Activated B cell treated with CpG ODN at 0.5 μM for 24 hours (primary cell): ENCODE measurements at regions not wholly inside any gene's neighbourhood (a gene's known extent, or its start where the extent isn't known, plus 50 kb on each side); places are given as distances from the start of the nearest gene placed in this dataset.
"Not testable (repeated sequence)": the region's sequence is repeated elsewhere in the genome, so short reads cannot be mapped to it uniquely, and the experiment has no call there.

ENCODE experiments used
- ATAC-seq: fragments of 200-7000 bp; cut with Tn5 transposase; one replicate; pipeline ENCODE4 v1.10.0; 2021; ENCODE audit warnings: low read depth, mild to moderate bottlenecking, moderate library complexity
- CTCF ChIA-PET: fragments of 350-600 bp; sonication (Branson Sonifier 250); formaldehyde crosslinking; loops from one replicate; lab custom pipeline; 2021; ENCODE audit warnings: antibody characterized with exemption; lab: Charles Lee
- POLR2A ChIA-PET: fragments of 350-600 bp; sonication (Branson Sonifier 250); formaldehyde crosslinking; loops from one replicate; lab custom pipeline; 2021; ENCODE audit warnings: antibody characterized with exemption; lab: Charles Lee
- DNase-seq: peaks from one replicate; pipeline ENCODE4 v3.0.0; 2022
- H3K27ac Mint-ChIP-seq: one replicate; pipeline ENCODE4 v1.8.0; 2020; ENCODE audit warnings: mixed read lengths
- H3K27me3 Mint-ChIP-seq: one replicate; pipeline ENCODE4 v1.8.0; 2021; ENCODE audit warnings: mixed read lengths
- H3K36me3 Mint-ChIP-seq: one replicate; pipeline ENCODE4 v1.8.0; 2021; ENCODE audit warnings: low read depth, mixed read lengths
- H3K4me1 Mint-ChIP-seq: one replicate; pipeline ENCODE4 v1.8.0; 2021; ENCODE audit warnings: mixed read lengths
- H3K4me3 Mint-ChIP-seq: one replicate; pipeline ENCODE4 v1.8.0; 2020; ENCODE audit warnings: mild to moderate bottlenecking, mixed read lengths
- H3K9me3 Mint-ChIP-seq: one replicate; pipeline ENCODE4 v1.8.0; 2020; ENCODE audit warnings: mixed read lengths
- intact Hi-C: fragments of 100-400 bp; cut with micrococcal nuclease; formaldehyde crosslinking; loops from one replicate; pipeline ENCODE4 v1.15.1; 2024

DNA sequence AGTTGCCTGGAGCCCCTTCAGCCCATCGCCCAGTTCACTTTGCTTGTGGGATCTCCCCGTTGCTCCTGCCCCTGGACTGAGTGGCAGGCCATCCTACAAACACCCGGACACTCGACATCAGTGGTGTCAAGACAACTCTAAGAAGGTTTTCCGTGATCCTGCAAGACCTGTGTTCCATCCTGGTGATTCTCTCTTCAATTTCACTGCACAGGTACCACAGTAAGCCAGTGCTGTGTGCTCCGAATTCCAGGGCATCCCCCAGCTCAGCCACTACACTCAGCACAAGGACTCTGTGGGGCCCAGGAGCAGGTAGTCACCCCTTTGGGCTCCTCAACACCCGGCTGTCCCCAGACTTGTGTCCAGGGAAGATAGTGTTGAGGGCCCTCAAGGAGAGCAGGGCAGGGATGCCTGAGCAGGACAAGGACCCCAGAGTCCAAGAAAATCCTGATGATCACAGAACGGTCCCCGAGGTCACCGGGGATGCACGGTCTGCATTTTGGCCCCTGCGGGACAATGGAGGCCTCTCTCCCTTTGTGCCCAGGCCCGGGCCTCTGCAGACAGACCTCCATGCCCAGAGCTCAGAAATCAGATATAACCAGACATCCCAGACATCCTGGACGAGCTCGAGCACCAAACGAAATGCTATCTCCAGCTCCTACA lies 146.9 kb upstream of the C1QTNF3 start:
- H3K4me3 Mint-ChIP-seq, CTCF ChIA-PET, H3K27ac Mint-ChIP-seq, ATAC-seq, H3K4me1 Mint-ChIP-seq, POLR2A ChIA-PET, H3K9me3 Mint-ChIP-seq, intact Hi-C loops, H3K27me3 Mint-ChIP-seq: not testable (repeated sequence)
- peak; percentile 37 for DNase-seq
- peaks cover 41% of the 10 kb centered on the region for H3K36me3 Mint-ChIP-seq

DNA sequence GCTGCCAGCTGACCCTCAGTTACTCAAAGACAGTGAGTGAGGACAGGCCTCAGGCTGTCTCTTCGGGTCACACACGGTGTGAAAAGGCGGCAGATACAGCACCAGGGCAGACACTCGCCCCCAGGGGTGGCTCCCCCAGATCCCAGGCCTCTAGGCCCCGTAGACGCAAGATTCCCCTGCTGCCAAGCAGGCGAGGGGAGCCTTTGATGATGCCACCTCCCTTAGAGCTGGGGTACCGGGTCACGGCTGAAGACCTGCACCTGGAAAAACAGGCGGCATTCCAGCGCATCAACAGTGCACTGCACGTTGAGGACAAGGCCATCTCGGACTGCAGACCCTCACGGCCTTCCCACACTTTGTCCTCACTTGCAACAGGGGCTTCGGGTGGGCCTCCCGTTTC lies 147.5 kb upstream of the C1QTNF3 start:
- intact Hi-C loops, POLR2A ChIA-PET, H3K4me1 Mint-ChIP-seq, H3K27me3 Mint-ChIP-seq, H3K4me3 Mint-ChIP-seq, DNase-seq, H3K27ac Mint-ChIP-seq, CTCF ChIA-PET, ATAC-seq, H3K9me3 Mint-ChIP-seq: not testable (repeated sequence)
- peaks cover 41% of the 10 kb centered on the region for H3K36me3 Mint-ChIP-seq

DNA sequence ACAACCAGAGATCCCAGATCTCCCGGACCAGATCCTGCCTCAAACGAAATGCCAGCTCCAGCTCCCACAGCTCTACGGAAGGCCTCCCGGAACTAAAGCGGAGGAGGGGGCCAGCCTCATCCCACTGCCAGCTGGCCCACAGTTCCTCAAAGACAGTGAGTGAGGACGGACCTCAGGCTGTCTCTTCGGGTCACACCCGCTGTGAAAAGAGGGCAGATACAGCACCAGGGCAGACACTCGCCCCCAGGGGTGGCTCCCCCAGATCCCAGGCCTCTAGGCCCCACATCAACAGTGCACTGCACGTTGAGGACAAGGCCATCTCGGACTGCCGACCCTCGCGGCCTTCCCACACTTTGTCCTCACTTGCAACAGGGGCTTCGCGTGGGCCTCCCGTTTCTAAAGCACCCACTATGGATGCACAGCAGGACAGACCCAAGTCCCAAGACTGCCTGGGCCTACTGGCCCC lies 148.3 kb upstream of the C1QTNF3 start:
- ATAC-seq, H3K9me3 Mint-ChIP-seq, CTCF ChIA-PET, H3K27me3 Mint-ChIP-seq, intact Hi-C loops, H3K4me1 Mint-ChIP-seq, POLR2A ChIA-PET, H3K27ac Mint-ChIP-seq, H3K4me3 Mint-ChIP-seq: not testable (repeated sequence)
- H3K36me3 Mint-ChIP-seq = peaks cover 41% of the 10 kb centered on the region
- peak; percentile 39 for DNase-seq

DNA sequence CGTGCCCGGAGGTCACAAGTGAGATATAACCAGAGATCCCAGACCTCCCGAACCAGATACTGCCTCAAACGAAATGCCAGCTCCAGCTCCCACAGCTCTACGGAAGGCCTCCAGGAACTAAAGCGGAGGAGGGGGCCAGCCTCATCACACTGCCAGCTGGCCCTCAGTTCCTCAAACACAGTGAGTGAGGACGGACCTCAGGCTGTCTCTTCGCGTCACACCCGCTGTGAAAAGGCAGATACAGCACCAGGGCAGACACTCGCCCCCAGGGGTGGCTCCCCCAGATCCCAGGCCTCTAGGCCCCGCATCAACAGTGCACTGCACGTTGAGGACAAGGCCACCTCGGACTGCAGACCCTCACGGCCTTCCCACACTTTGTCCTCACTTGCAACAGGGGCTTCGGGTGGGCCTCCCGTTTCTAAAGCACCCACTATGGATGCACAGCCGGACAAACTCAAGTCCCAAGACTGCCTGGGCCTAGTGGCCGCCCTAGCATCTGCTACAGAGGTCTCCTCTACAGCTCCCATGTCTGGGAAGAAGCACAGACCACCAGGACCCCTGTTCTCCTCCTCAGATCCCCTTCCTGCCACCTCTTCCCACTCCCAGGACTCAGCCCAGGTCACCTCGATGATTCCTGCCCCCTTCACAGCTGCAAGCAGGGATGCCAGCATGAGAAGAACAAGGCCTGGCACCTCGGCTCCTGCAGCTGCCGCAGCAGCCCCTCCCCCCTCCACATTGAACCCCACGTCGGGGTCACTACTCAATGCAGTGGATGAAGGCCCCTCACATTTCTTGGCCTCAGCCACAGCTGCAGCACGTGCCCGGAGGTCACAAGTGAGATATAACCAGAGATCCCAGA lies 149.3 kb upstream of the C1QTNF3 start:
- intact Hi-C loops, H3K9me3 Mint-ChIP-seq, CTCF ChIA-PET, H3K4me3 Mint-ChIP-seq, POLR2A ChIA-PET, H3K27me3 Mint-ChIP-seq, ATAC-seq, H3K4me1 Mint-ChIP-seq, H3K27ac Mint-ChIP-seq: not testable (repeated sequence)
- DNase-seq = peak; percentile 45
- H3K36me3 Mint-ChIP-seq = peaks cover 40% of the 10 kb centered on the region

DNA sequence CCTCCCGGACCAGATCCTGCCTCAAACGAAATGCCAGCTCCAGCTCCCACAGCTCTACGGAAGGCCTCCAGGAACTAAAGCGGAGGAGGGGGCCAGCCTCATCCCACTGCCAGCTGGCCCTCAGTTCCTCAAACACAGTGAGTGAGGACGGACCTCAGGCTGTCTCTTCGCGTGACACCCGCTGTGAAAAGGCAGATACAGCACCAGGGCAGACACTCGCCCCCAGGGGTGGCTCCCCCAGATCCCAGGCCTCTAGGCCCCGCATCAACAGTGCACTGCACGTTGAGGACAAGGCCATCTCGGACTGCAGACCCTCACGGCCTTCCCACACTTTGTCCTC lies 149.9 kb upstream of the C1QTNF3 start:
- peaks cover 36% of the 10 kb centered on the region for H3K36me3 Mint-ChIP-seq
- intact Hi-C loops, DNase-seq, H3K9me3 Mint-ChIP-seq, H3K4me1 Mint-ChIP-seq, CTCF ChIA-PET, H3K27ac Mint-ChIP-seq, H3K4me3 Mint-ChIP-seq, ATAC-seq, POLR2A ChIA-PET, H3K27me3 Mint-ChIP-seq: not testable (repeated sequence)

DNA sequence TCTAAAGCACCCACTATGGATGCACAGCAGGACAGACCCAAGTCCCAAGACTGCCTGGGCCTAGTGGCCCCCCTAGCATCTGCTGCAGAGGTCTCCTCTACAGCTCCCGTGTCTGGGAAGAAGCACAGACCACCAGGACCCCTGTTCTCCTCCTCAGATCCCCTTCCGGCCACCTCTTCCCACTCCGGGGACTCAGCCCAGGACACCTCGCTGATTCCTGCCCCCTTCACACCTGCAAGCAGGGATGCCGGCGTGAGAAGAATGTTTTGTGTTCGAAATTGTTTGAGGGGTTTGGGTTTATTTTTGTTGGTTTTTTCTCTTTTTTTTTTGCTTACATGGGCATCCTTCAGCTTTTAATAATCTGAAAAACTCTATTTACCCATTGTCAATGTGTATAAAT lies 150.3 kb upstream of the C1QTNF3 start:
- H3K4me1 Mint-ChIP-seq, H3K9me3 Mint-ChIP-seq, H3K4me3 Mint-ChIP-seq, H3K27me3 Mint-ChIP-seq, ATAC-seq, intact Hi-C loops, CTCF ChIA-PET, POLR2A ChIA-PET, DNase-seq, H3K27ac Mint-ChIP-seq: not testable (repeated sequence)
- peaks cover 34% of the 10 kb centered on the region for H3K36me3 Mint-ChIP-seq

DNA sequence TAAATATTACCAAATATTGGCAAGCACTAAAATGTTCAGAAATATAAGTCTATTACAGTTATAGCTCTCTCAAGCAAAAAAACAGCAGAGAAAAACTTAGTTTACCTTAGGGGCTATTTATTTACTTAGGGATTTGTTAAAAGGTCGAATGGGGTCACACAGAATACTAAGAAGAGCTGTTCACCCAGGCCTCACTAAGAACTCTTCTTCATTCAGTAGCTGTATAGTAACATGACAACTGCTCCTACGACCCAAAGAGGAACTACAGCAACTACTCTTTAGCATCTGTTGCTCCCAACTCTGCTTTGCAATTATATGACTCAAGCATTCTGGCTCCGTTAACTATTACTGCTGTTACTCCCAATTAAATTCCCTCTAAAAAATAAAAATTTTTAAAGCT lies 150.8 kb upstream of the C1QTNF3 start:
- DNase-seq, H3K9me3 Mint-ChIP-seq, ATAC-seq, POLR2A ChIA-PET, H3K4me1 Mint-ChIP-seq, intact Hi-C loops, CTCF ChIA-PET, H3K27ac Mint-ChIP-seq, H3K4me3 Mint-ChIP-seq, H3K27me3 Mint-ChIP-seq: not testable (repeated sequence)
- peaks cover 34% of the 10 kb centered on the region for H3K36me3 Mint-ChIP-seq

DNA sequence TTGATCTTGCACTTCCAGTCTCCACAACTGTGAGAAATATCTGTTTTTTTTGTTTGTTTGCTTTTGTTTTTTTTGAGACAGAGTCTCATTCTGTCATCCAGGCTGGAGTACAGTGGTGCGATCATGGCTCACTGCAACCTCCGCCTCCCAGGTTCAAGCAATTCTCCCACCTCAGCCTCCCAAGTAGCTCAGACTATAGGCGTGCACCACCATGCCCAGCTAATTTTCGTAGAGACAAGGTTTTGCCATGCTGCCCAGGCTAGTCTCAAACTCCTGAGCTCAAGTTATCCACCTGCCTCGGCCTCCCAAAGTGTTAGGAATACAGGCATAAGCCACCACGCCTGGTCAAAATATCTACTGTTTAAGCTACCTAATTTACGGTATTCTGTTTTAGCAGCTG lies 153.1 kb upstream of the C1QTNF3 start:
- CTCF ChIA-PET, DNase-seq, H3K27me3 Mint-ChIP-seq, H3K27ac Mint-ChIP-seq, H3K4me1 Mint-ChIP-seq, H3K9me3 Mint-ChIP-seq, POLR2A ChIA-PET, ATAC-seq, H3K4me3 Mint-ChIP-seq, intact Hi-C loops: not testable (repeated sequence)
- peaks cover 22% of the 10 kb centered on the region for H3K36me3 Mint-ChIP-seq

DNA sequence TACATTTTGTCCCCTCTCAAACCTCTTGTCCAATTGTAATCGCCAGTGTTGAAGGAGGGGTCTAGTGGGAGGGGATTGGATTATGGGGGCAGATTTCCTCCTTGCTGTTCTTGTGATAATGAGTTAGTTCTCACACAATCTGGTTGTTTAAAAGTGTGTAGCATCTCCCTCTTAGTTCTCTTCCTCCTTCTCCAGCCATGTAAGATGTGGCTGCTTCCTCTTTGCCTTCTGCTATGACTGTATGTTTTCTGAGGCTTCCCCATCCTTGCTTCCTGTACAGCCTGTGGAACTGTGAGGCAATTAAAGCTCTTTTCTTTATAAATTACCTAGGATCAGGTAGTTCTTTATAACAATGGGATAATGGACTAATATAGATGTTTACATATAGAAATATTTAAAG lies 162.3 kb upstream of the C1QTNF3 start:
- H3K27ac Mint-ChIP-seq, POLR2A ChIA-PET, DNase-seq, H3K27me3 Mint-ChIP-seq, ATAC-seq, H3K36me3 Mint-ChIP-seq, intact Hi-C loops, CTCF ChIA-PET, H3K9me3 Mint-ChIP-seq, H3K4me3 Mint-ChIP-seq, H3K4me1 Mint-ChIP-seq: not testable (repeated sequence)

DNA sequence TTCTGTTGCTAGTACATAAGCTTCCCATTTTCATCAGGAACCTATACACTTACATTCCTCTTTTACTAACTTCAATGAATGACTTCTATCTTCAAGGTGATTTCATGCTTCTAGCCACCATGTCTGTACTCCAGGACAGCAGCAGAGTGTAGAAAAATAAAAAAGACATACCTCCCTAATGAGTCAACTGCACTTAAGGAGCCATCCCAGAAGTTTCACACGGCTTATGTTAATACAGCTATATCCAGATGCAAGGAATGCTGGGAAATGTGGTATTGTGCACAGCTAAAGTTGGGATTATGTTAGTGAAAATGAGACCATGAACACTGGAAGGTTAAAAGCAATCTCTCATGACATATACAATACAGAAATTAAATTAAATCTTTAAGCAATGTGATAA lies 174.4 kb upstream of the C1QTNF3 start:
- H3K27ac Mint-ChIP-seq, ATAC-seq, H3K9me3 Mint-ChIP-seq, H3K4me3 Mint-ChIP-seq, intact Hi-C loops, H3K27me3 Mint-ChIP-seq, DNase-seq, H3K36me3 Mint-ChIP-seq, H3K4me1 Mint-ChIP-seq, POLR2A ChIA-PET, CTCF ChIA-PET: not testable (repeated sequence)

DNA sequence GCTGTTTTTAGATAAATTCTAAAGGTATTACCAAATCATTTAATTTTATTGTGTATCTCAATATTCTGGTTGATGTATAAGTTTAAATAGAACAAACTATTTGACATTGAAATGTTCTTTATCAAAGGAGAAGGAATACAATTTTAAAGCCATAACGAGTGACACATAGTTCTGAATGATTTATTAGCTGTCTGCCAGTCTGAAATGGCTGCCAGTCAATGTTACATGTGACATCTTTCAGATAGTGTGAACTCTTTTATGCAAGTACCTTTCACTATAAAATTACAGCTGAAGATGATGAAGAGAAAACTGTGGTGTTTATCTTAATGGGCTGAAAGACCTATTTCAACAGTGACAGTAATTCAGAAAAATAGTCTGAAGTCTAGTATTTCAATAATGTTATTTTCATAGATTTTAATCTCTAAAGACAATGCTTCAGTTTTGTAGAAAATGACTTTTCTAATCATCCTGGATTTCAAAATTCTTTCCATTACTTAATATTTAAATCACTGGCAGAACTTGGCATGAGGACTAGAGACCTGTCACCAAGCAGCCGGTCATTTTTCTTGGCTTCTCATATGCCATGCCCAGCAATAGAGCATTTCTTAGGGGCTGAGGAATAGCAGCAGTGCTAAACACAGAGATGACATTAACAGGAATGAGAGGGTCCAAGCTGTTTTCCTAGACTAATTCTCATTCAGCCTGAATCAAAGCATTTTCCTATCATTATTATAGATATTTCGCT lies 178.5 kb upstream of the C1QTNF3 start:
- H3K4me3 Mint-ChIP-seq, DNase-seq, H3K27ac Mint-ChIP-seq, ATAC-seq, H3K27me3 Mint-ChIP-seq, H3K9me3 Mint-ChIP-seq, H3K4me1 Mint-ChIP-seq, H3K36me3 Mint-ChIP-seq, POLR2A ChIA-PET, intact Hi-C loops, CTCF ChIA-PET: not testable (repeated sequence)

DNA sequence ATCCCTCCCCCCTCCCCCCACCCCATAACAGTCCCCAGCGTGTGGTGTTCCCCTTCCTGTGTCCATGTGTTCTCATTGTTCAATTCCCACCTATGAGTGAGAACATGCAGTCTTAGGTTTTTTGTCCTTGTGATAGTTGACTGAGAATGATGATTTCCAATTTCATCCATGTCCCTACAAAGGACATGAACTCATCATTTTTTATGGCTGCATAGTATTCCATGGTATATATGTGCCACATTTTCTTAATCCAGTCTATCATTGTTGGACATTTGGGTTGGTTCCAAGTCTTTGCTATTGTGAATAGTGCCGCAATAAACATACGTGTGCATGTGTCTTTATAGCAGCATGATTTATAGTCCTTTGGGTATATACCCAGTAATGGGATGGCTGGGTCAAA lies 180.1 kb upstream of the C1QTNF3 start:
- H3K36me3 Mint-ChIP-seq, H3K27ac Mint-ChIP-seq, intact Hi-C loops, DNase-seq, POLR2A ChIA-PET, H3K27me3 Mint-ChIP-seq, H3K4me3 Mint-ChIP-seq, ATAC-seq, H3K4me1 Mint-ChIP-seq, H3K9me3 Mint-ChIP-seq, CTCF ChIA-PET: not testable (repeated sequence)
